HepG2 (cell line): ENCODE measurements at regions not wholly inside any gene's neighbourhood (a gene's known extent, or its start where the extent isn't known, plus 50 kb on each side); places are given as distances from the start of the nearest gene placed in this dataset.

ENCODE experiments used
- ATAC-seq: fragments of 200-7000 bp; cut with Tn5 transposase; 3 replicates; pipeline ENCODE4 v1.9.1; 2020; ENCODE audit warnings: mild to moderate bottlenecking, moderate library complexity
- BruUV-seq: library from RNA; stranded (reverse); fragments of 400-500 nt; replicated peaks from 2 replicates; lab custom pipeline; 2021; lab: Mats Ljungman, UMichigan
- CTCF ChIA-PET: fragments of 300-600 bp; formaldehyde crosslinking; extraction: SDS; loops from one replicate; lab custom pipeline; 2021; ENCODE audit warnings: low total read pairs, inconsistent platforms, low intra/inter-chr PET ratio; lab: Yijun Ruan, JAX
- POLR2A ChIA-PET: fragments of 350-600 bp; sonication (Branson Sonifier 250); formaldehyde crosslinking; loops from one replicate; lab custom pipeline; 2020; ENCODE audit warnings: antibody characterized with exemption, inconsistent platforms; lab: Yijun Ruan, JAX
- DNase-seq: peaks from one replicate; pipeline ENCODE4 v3.0.0-alpha.2; 2015; ENCODE audit warnings: low spot score
- FAIRE-seq: peaks from 3 replicates; lab custom pipeline; 2011; peaks lifted over from hg19 to GRCh38; lab: Jason Lieb, UNC
- H2AFZ ChIP-seq: one replicate; pipeline ENCODE4 v1.6.1; 2011; ENCODE audit warnings: low read length, inconsistent platforms
- H3K27ac ChIP-seq: fragments of 300-600 bp; 3 replicates; pipeline ENCODE4 v1.8.0; 2011; ENCODE audit warnings: mixed run types, mild to moderate bottlenecking, mixed read lengths, low read length, inconsistent platforms; ENCODE audit not compliant: insufficient read depth; ENCODE audit errors: extremely low read length
- H3K27me3 ChIP-seq, 2 experiments: fragments of 200-600 bp in 1 of 2; 2 replicates in 1 of 2; 3 replicates in 1 of 2; pipeline versions ENCODE4 v1.6.0 to v1.8.0; 2011; ENCODE audit warnings: low read length in 2 of 2, mild to moderate bottlenecking in 2 of 2, moderate library complexity in 2 of 2, inconsistent platforms in 1 of 2; ENCODE audit not compliant: insufficient read depth in 2 of 2, control insufficient read depth in 1 of 2
- H3K36me3 ChIP-seq, 2 experiments: fragments of 200-600 bp in 1 of 2; replicated peaks in 1 of 2; 2 replicates in 1 of 2; 3 replicates in 1 of 2; pipeline versions ENCODE4 v1.5.1 to v1.8.0; 2011; ENCODE audit warnings: low read length in 2 of 2, inconsistent platforms in 1 of 2; ENCODE audit not compliant: insufficient read depth in 2 of 2, control insufficient read depth in 1 of 2
- H3K4me1 ChIP-seq: 2 replicates; pipeline ENCODE4 v1.5.1; 2012; ENCODE audit warnings: low read length, inconsistent platforms; ENCODE audit not compliant: insufficient read depth
- H3K4me2 ChIP-seq: 2 replicates; pipeline ENCODE4 v1.6.0; 2011; ENCODE audit warnings: low read depth, low read length, inconsistent platforms
- H3K4me3 ChIP-seq, 3 experiments: fragments of 200-600 bp in 1 of 3; sonication (generic), shearing (Covaris generic) in 1 of 3; replicated peaks in 1 of 3; 2 replicates each; pipeline ENCODE4 v1.5.1; 2011 to 2016; ENCODE audit warnings: low read length in 3 of 3, inconsistent platforms in 2 of 3, low read depth in 2 of 3, mild to moderate bottlenecking in 2 of 3, control low read depth in 1 of 3, mixed read lengths in 1 of 3; ENCODE audit not compliant: insufficient read depth in 1 of 3
- H3K79me2 ChIP-seq: one replicate; pipeline ENCODE4 v1.6.1; 2011; ENCODE audit warnings: low read length, inconsistent platforms; ENCODE audit not compliant: insufficient read depth
- H3K9ac ChIP-seq: 2 replicates; pipeline ENCODE4 v1.6.0; 2011; ENCODE audit warnings: mild to moderate bottlenecking, low read depth, low read length, inconsistent platforms; ENCODE audit not compliant: insufficient read depth
- H3K9me3 ChIP-seq: 2 replicates; pipeline ENCODE4 v1.5.1; 2012; ENCODE audit warnings: mild to moderate bottlenecking, low read length
- H4K20me1 ChIP-seq: 2 replicates; pipeline ENCODE4 v1.6.0; 2011; ENCODE audit warnings: inconsistent platforms, mild to moderate bottlenecking, low read length, moderate library complexity; ENCODE audit not compliant: insufficient read depth
- RAD21 ChIP-seq: fragments of 450-650 bp; formaldehyde crosslinking; IDR thresholded peaks from 2 replicates; pipeline ENCODE4 v1.5.0; 2020; ENCODE audit warnings: mild to moderate bottlenecking
- RNF219 ChIP-seq: sonication (generic); formaldehyde crosslinking; IDR thresholded peaks from 2 replicates; pipeline ENCODE4 v1.5.0; 2020; ENCODE audit warnings: mild to moderate bottlenecking, missing genetic modification reagents
- SMARCC2 ChIP-seq: fragments of 450-650 bp; IDR thresholded peaks from 2 replicates; pipeline ENCODE4 v1.6.1; 2017; ENCODE audit warnings: antibody characterized with exemption, mild to moderate bottlenecking
- SMC3 ChIP-seq: IDR thresholded peaks from 2 replicates; pipeline ENCODE4 v1.6.1; 2011; ENCODE audit warnings: low read length, improper control_type of control experiment
- STAG1 ChIP-seq: sonication (generic); formaldehyde crosslinking; IDR thresholded peaks from 2 replicates; pipeline ENCODE4 v1.4.0; 2020; ENCODE audit warnings: missing genetic modification reagents
- WGBS: methylation state at CpG from one replicate; pipeline ENCODE4 v1.1.6; 2017; ENCODE audit warnings: low lambda C conversion rate; 5-methylcytosine and 5-hydroxymethylcytosine counted together
- in situ Hi-C: cut with HindIII; loops from 2 replicates; pipeline ENCODE4 v1.10.0; 2017; ENCODE audit warnings: low pct_unique_long_range_greater_than_20kb; ENCODE audit not compliant: extremely low pct_ligation_motif_present
- intact Hi-C: fragments of 100-400 bp; cut with micrococcal nuclease; formaldehyde crosslinking; loops from one replicate; pipeline ENCODE4 v1.10.0; 2022; ENCODE audit not compliant: unreplicated experiment
- TF ChIP-seq, protein P1 (sequence below): sonication (generic); formaldehyde crosslinking; IDR thresholded peaks from 2 replicates; pipeline ENCODE4 v1.5.0; 2020; ENCODE audit warnings: mild to moderate bottlenecking, missing genetic modification reagents, moderate library complexity

GRCh38 chr21:31580866-31581276 lies 78.6 kb upstream of the SOD1 start:
- no peak overlapping the region for H2AFZ ChIP-seq

More at GRCh38 chr21:31580866-31581276, 78.6 kb upstream of the SOD1 start:
- no peak overlapping the region for H3K9ac ChIP-seq
- ChIA-PET POLR2A (no interaction called here), CTCF (interaction anchor here (1.3 to 3.8 kb wide), 3 partner anchors 233 to 483 kb away, joined by 3 to 31 read pairs (median 14); no protein-coding TSS in a partner anchor)
- no peaks in the 10 kb centered on the region for H4K20me1 ChIP-seq
- TF ChIP-seq STAG1 (CRISPR knock-in tag) = peak; percentile 76
- TF ChIP-seq RNF219 (CRISPR knock-in tag) = no peak
- TF ChIP-seq SMC3 = peak; percentile 88
- no peak for TF ChIP-seq SMARCC2
- TF ChIP-seq, protein P1, sequence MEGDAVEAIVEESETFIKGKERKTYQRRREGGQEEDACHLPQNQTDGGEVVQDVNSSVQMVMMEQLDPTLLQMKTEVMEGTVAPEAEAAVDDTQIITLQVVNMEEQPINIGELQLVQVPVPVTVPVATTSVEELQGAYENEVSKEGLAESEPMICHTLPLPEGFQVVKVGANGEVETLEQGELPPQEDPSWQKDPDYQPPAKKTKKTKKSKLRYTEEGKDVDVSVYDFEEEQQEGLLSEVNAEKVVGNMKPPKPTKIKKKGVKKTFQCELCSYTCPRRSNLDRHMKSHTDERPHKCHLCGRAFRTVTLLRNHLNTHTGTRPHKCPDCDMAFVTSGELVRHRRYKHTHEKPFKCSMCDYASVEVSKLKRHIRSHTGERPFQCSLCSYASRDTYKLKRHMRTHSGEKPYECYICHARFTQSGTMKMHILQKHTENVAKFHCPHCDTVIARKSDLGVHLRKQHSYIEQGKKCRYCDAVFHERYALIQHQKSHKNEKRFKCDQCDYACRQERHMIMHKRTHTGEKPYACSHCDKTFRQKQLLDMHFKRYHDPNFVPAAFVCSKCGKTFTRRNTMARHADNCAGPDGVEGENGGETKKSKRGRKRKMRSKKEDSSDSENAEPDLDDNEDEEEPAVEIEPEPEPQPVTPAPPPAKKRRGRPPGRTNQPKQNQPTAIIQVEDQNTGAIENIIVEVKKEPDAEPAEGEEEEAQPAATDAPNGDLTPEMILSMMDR (CRISPR knock-in tag) = peak; percentile 81
- peak; percentile 26; the same call in 1 of the 2 replicates for TF ChIP-seq RAD21
- BruUV-seq = no TSS peak
- in situ Hi-C loops = loop anchor here (10.0 kb wide), 2 partner anchors 236 to 376 kb away; partner anchors contain the start of gene TIAM1
- ATAC-seq (peak; percentile 95), DNase-seq (peak; percentile 46), FAIRE-seq (peak; percentile 60)
- H3K9me3 ChIP-seq = no peaks in the 10 kb centered on the region
- H3K27ac ChIP-seq = no peak overlapping the region
- 0 out of 5 replicates have a peak, but pooled peaks cover 0 to 3% of the 10 kb centered on the region in 2 experiments for H3K27me3 ChIP-seq
- H3K4me3 ChIP-seq = no peak overlapping the region
- no peaks in the 10 kb centered on the region for H3K36me3 ChIP-seq
- H3K4me1 ChIP-seq = no peaks in the 10 kb centered on the region
- intact Hi-C loops = loop anchor here (1.0 kb wide), 2 partner anchors 234 to 383 kb away; no protein-coding TSS in a partner anchor
- WGBS = 0% methylated on average over 2 of the region's 3 CpGs
- no peak overlapping the region for H3K4me2 ChIP-seq
- no peaks in the 10 kb centered on the region for H3K79me2 ChIP-seq
